Spleen (tissue), 7 donors: ENCODE measurements at regions not wholly inside any gene's neighbourhood (a gene's known extent, or its start where the extent isn't known, plus 50 kb on each side); places are given as distances from the start of the nearest gene placed in this dataset.

Source experiments
- POLR2AphosphoS5 ChIP-seq, 3 donors: sonication (generic); formaldehyde crosslinking; IDR thresholded peaks; one replicate each; pipeline ENCODE4 v1.5.1; 2017; ENCODE audit warnings: antibody characterized with exemption in 3 of 3
- TF ChIP-seq, protein P1 (sequence below), 11 experiments: fragments of 200-600 bp in 7 of 11; fragments of 450-650 bp in 4 of 11; sonication (generic) in 4 of 11; IDR thresholded peaks in 8 of 11; conservative IDR thresholded peaks in 3 of 11; 1 replicate in 7 of 11; 2 replicates in 4 of 11; pipeline versions ENCODE4 v1.4.0 to v1.8.0; 2016 to 2021; ENCODE audit warnings: antibody characterized with exemption in 11 of 11, inconsistent platforms in 4 of 11, mild to moderate bottlenecking in 1 of 11
- donor health status: DM: no; HTN: no; CAD: no; lungs with moderate emphysema.
- donor health status: DM: no; HTN: no; CAD: no.
- donor health status: DM: no; HTN: no; CAD: no.

DNA sequence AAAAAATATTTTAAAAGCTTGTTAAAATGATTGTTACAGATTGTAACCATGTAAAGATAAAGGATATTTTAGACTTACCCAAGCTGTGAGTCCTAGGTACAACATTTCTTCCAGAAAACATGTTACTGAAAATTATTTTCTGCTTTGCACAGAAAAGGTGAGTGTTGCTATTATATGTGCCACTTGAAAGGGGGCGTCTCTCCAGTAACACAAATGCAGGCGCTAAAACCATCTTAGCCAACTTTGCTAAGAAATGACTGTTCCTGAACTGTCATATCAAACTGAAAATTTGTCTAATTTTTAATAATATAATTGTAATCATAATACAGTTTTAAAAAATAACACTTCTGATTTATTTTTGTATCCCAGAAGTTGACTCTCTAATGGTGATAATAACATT, 75.6 kb upstream of the KRAS start:
- TF ChIP-seq, protein P1, sequence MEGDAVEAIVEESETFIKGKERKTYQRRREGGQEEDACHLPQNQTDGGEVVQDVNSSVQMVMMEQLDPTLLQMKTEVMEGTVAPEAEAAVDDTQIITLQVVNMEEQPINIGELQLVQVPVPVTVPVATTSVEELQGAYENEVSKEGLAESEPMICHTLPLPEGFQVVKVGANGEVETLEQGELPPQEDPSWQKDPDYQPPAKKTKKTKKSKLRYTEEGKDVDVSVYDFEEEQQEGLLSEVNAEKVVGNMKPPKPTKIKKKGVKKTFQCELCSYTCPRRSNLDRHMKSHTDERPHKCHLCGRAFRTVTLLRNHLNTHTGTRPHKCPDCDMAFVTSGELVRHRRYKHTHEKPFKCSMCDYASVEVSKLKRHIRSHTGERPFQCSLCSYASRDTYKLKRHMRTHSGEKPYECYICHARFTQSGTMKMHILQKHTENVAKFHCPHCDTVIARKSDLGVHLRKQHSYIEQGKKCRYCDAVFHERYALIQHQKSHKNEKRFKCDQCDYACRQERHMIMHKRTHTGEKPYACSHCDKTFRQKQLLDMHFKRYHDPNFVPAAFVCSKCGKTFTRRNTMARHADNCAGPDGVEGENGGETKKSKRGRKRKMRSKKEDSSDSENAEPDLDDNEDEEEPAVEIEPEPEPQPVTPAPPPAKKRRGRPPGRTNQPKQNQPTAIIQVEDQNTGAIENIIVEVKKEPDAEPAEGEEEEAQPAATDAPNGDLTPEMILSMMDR (IDR thresholded peaks at IDR 0.05 in 8 of 11, conservative IDR thresholded peaks at IDR 0.05 in 3 of 11): no peak
- no peak for TF ChIP-seq POLR2AphosphoS5 (IDR thresholded peaks at IDR 0.05)
